Endothelial cell of umbilical vein (primary cell): ENCODE measurements at regions not wholly inside any gene's neighbourhood (a gene's known extent, or its start where the extent isn't known, plus 50 kb on each side); places are given as distances from the start of the nearest gene placed in this dataset.

Experiments
- BruUV-seq: library from RNA; stranded (reverse); fragments of 400-500 nt; replicated peaks from 2 replicates; lab custom pipeline; 2021; lab: Mats Ljungman, UMichigan
- CTCF ChIA-PET: fragments of 300-600, 350-600 bp; sonication (Branson Sonifier 250); formaldehyde crosslinking; loops from one replicate; lab custom pipeline; 2021; ENCODE audit warnings: antibody characterized with exemption, inconsistent platforms; lab: Charles Lee
- POLR2A ChIA-PET: fragments of 300-600, 350-600 bp; sonication (Branson Sonifier 250); formaldehyde crosslinking; loops from one replicate; lab custom pipeline; 2021; ENCODE audit warnings: antibody characterized with exemption, inconsistent platforms; lab: Charles Lee
- DNase-seq: peaks from one replicate; pipeline ENCODE4 v3.0.0-alpha.2; 2011; ENCODE audit warnings: low read depth, low spot score
- FAIRE-seq: peaks from 2 replicates; lab custom pipeline; 2011; peaks lifted over from hg19 to GRCh38; lab: Jason Lieb, UNC
- H2AFZ ChIP-seq: 2 replicates; pipeline ENCODE4 v1.6.0; 2012; ENCODE audit warnings: low read depth, low read length, control low read depth, inconsistent platforms
- H3K27ac ChIP-seq: 2 replicates; pipeline ENCODE4 v1.5.1; 2011; ENCODE audit warnings: low read depth, mild to moderate bottlenecking, control low read depth, low read length, moderate library complexity; ENCODE audit not compliant: insufficient read depth
- H3K27me3 ChIP-seq, 2 experiments: 2 replicates each; pipeline versions ENCODE4 v1.6.0 to v1.6.1; 2011; ENCODE audit warnings: low read length in 2 of 2, mixed read lengths in 1 of 2; ENCODE audit not compliant: control insufficient read depth in 2 of 2, insufficient read depth in 2 of 2
- H3K36me3 ChIP-seq, 2 experiments: 2 replicates in 1 of 2; 3 replicates in 1 of 2; pipeline ENCODE4 v1.5.1; 2011; ENCODE audit warnings: low read length in 2 of 2, mild to moderate bottlenecking in 1 of 2, moderate library complexity in 1 of 2; ENCODE audit not compliant: control insufficient read depth in 2 of 2, insufficient read depth in 2 of 2; ENCODE audit errors: extremely low read depth in 1 of 2
- H3K4me1 ChIP-seq: 3 replicates; pipeline ENCODE4 v1.5.1; 2011; ENCODE audit warnings: mild to moderate bottlenecking, low read length; ENCODE audit not compliant: control insufficient read depth, insufficient read depth; ENCODE audit errors: extremely low read depth
- H3K4me2 ChIP-seq: 2 replicates; pipeline ENCODE4 v1.6.1; 2011; ENCODE audit warnings: low read length, control low read depth, mixed read lengths; ENCODE audit not compliant: insufficient read depth
- H3K4me3 ChIP-seq, 3 experiments: fragments of 200-600 bp in 1 of 3; sonication (generic), shearing (Covaris generic) in 1 of 3; replicated peaks in 1 of 3; 2 replicates each; pipeline ENCODE4 v1.5.1; 2011 to 2016; ENCODE audit warnings: control low read depth in 3 of 3, low read length in 3 of 3, mild to moderate bottlenecking in 2 of 3, inconsistent platforms in 1 of 3, low read depth in 1 of 3, moderate library complexity in 1 of 3; ENCODE audit not compliant: insufficient read depth in 1 of 3
- H3K79me2 ChIP-seq: 2 replicates; pipeline ENCODE4 v1.6.0; 2012; ENCODE audit warnings: low read length, inconsistent platforms; ENCODE audit not compliant: control insufficient read depth, insufficient read depth
- H3K9ac ChIP-seq: replicated peaks from 2 replicates; pipeline ENCODE3; 2011; ENCODE audit warnings: low read length, control low read depth; ENCODE audit not compliant: insufficient read depth; ENCODE audit errors: extremely low read depth
- H3K9me1 ChIP-seq: replicated peaks from 3 replicates; pipeline ENCODE4 v1.6.0; 2011; ENCODE audit warnings: mild to moderate bottlenecking, low read length; ENCODE audit not compliant: control insufficient read depth, insufficient read depth; ENCODE audit errors: extremely low read depth
- H3K9me3 ChIP-seq: replicated peaks from 2 replicates; pipeline ENCODE4 v1.5.1; 2012; ENCODE audit warnings: low read length, inconsistent platforms; ENCODE audit not compliant: control insufficient read depth, insufficient read depth
- H4K20me1 ChIP-seq: replicated peaks from 2 replicates; pipeline ENCODE3; 2011; ENCODE audit warnings: mild to moderate bottlenecking, low read length; ENCODE audit not compliant: control insufficient read depth, insufficient read depth; ENCODE audit errors: extremely low read depth
- EZH2 ChIP-seq: IDR thresholded peaks from 2 replicates; pipeline ENCODE4 v1.6.1; 2012; ENCODE audit warnings: borderline replicate concordance, low read depth, mild to moderate bottlenecking, moderate library complexity, low read length, inconsistent platforms; ENCODE audit not compliant: severe bottlenecking
- FOS ChIP-seq: IDR thresholded peaks from 2 replicates; pipeline ENCODE4 v1.6.1; 2011; ENCODE audit warnings: mild to moderate bottlenecking, low read length, moderate library complexity, borderline replicate concordance; ENCODE audit not compliant: insufficient read depth
- GATA2 ChIP-seq: IDR thresholded peaks from 2 replicates; pipeline ENCODE4 v1.7.0; 2011; ENCODE audit warnings: low read depth, mild to moderate bottlenecking, moderate library complexity, mixed read lengths, low read length; ENCODE audit not compliant: insufficient read length, insufficient read depth
- JUN ChIP-seq: IDR thresholded peaks from 2 replicates; pipeline ENCODE4 v1.6.1; 2011; ENCODE audit warnings: borderline replicate concordance, low read depth; ENCODE audit not compliant: insufficient read length, insufficient read depth
- MYC ChIP-seq: IDR thresholded peaks from one replicate; pipeline ENCODE4 v1.6.1; 2011; ENCODE audit warnings: mild to moderate bottlenecking, low read depth, low read length
- POLR2A ChIP-seq: IDR thresholded peaks from 2 replicates; pipeline ENCODE4 v1.6.1; 2012; ENCODE audit warnings: low read depth, mild to moderate bottlenecking, control low read depth, low read length
- POLR2AphosphoS5 ChIP-seq: IDR thresholded peaks from 2 replicates; pipeline ENCODE4 v1.6.1; 2012; ENCODE audit warnings: low read depth, mild to moderate bottlenecking, control low read depth, low read length, moderate library complexity; ENCODE audit not compliant: insufficient read depth
- dilution Hi-C: fragments of 300-500 bp; cut with MboI; formaldehyde crosslinking; loops from one replicate; pipeline ENCODE4 v1.15.0; 2019; ENCODE audit warnings: low sequenced_read_pairs; ENCODE audit not compliant: extremely low pct_ligation_motif_present
- intact Hi-C: fragments of 100-400 bp; cut with micrococcal nuclease; formaldehyde crosslinking; loops from one replicate; pipeline ENCODE4 v1.10.0; 2022
- TF ChIP-seq, protein P1 (sequence below): IDR thresholded peaks from 2 replicates; pipeline ENCODE4 v1.6.1; 2011; ENCODE audit not compliant: insufficient read depth, insufficient read length
- TF ChIP-seq, protein P2 (sequence below), 2 donors: IDR thresholded peaks; 1 replicate in 1 of 2; 2 replicates in 1 of 2; pipeline ENCODE4 v1.5.1; 2011; ENCODE audit warnings: low read length in 2 of 2, mild to moderate bottlenecking in 2 of 2, moderate library complexity in 2 of 2, control low read depth in 1 of 2, inconsistent platforms in 1 of 2, low read depth in 1 of 2; ENCODE audit not compliant: insufficient read depth in 1 of 2; ENCODE audit errors: extremely low read depth in 1 of 2

DNA sequence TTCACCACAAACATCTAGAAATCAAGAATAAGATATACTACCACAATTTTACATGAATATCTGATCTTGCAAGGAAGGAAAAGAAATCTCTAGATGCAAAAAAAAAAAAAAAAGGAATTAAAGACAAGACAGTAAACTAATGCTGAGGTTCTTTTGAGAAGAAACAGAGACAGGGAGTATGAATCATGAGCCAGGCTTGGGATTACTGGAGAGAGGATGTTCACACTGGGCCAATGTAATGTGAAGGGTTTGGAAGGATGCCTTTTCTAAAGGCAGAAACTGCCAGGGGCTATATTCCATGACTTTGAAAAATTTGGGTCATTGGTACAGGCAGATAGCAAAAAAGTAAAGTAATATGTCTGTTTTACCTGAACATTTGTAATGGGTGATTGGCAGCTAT lies 573.0 kb upstream of the IGFBP3 start:
- no peak overlapping the region for H3K4me2 ChIP-seq
- no peak for FAIRE-seq

More for the DNA sequence above, 573.0 kb upstream of the IGFBP3 start:
- H2AFZ ChIP-seq = no peak overlapping the region
- no peak overlapping the region for H3K9ac ChIP-seq
- no TSS peak for BruUV-seq
- H3K27ac ChIP-seq = no peak overlapping the region
- no peaks in the 10 kb centered on the region for H3K36me3 ChIP-seq
- no peaks in the 10 kb centered on the region for H3K79me2 ChIP-seq
- no peaks in the 10 kb centered on the region for H3K27me3 ChIP-seq
- ChIA-PET POLR2A (no interaction called here), CTCF (no interaction called here)
- no peak for DNase-seq
- no peaks in the 10 kb centered on the region for H4K20me1 ChIP-seq
- intact Hi-C loops = no loop called here
- H3K9me1 ChIP-seq = no peaks in the 10 kb centered on the region
- no peaks in the 10 kb centered on the region for H3K4me1 ChIP-seq
- no peak overlapping the region for H3K4me3 ChIP-seq
- TF ChIP-seq EZH2 (no peak), MYC (no peak), GATA2 (no peak), JUN (no peak), POLR2A (no peak), FOS (no peak), POLR2AphosphoS5 (no peak)
- TF ChIP-seq, protein P1, sequence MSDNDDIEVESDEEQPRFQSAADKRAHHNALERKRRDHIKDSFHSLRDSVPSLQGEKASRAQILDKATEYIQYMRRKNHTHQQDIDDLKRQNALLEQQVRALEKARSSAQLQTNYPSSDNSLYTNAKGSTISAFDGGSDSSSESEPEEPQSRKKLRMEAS = no peak
- TF ChIP-seq, protein P2, sequence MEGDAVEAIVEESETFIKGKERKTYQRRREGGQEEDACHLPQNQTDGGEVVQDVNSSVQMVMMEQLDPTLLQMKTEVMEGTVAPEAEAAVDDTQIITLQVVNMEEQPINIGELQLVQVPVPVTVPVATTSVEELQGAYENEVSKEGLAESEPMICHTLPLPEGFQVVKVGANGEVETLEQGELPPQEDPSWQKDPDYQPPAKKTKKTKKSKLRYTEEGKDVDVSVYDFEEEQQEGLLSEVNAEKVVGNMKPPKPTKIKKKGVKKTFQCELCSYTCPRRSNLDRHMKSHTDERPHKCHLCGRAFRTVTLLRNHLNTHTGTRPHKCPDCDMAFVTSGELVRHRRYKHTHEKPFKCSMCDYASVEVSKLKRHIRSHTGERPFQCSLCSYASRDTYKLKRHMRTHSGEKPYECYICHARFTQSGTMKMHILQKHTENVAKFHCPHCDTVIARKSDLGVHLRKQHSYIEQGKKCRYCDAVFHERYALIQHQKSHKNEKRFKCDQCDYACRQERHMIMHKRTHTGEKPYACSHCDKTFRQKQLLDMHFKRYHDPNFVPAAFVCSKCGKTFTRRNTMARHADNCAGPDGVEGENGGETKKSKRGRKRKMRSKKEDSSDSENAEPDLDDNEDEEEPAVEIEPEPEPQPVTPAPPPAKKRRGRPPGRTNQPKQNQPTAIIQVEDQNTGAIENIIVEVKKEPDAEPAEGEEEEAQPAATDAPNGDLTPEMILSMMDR (IDR thresholded peaks at IDR 0.05; ENCODE audit: extremely low read depth in 1 of 2, insufficient read depth in 1 of 2, low read depth in 1 of 2, low read length in 2 of 2) = no peak
- no peaks in the 10 kb centered on the region for H3K9me3 ChIP-seq
- dilution Hi-C loops = no loop called here
